B cell (primary cell): ENCODE measurements at regions not wholly inside any gene's neighbourhood (a gene's known extent, or its start where the extent isn't known, plus 50 kb on each side); places are given as distances from the start of the nearest gene placed in this dataset.
"Not testable (repeated sequence)": the region's sequence is repeated elsewhere in the genome, so short reads cannot be mapped to it uniquely, and the experiment has no call there.

Experiments used
- ATAC-seq: fragments of 200-7000 bp; cut with Tn5 transposase; one replicate; pipeline ENCODE4 v1.10.0; 2021; ENCODE audit warnings: low read depth, mild to moderate bottlenecking, moderate number of reproducible peaks, moderate library complexity
- CTCF ChIA-PET: fragments of 350-600 bp; sonication (Branson Sonifier 250); formaldehyde crosslinking; loops from one replicate; lab custom pipeline; 2021; ENCODE audit warnings: antibody characterized with exemption, inconsistent platforms; lab: Charles Lee
- POLR2A ChIA-PET: fragments of 350-600 bp; sonication (Branson Sonifier 250); formaldehyde crosslinking; loops from one replicate; lab custom pipeline; 2021; ENCODE audit warnings: antibody characterized with exemption; lab: Charles Lee
- DNase-seq: peaks from one replicate; pipeline ENCODE4 v3.0.0; 2013
- H2AFZ ChIP-seq: 2 replicates; pipeline ENCODE4 v1.6.1; 2012; ENCODE audit warnings: mild to moderate bottlenecking, low read depth, low read length; ENCODE audit not compliant: insufficient read depth, poor library complexity, severe bottlenecking
- H3K27ac ChIP-seq, 2 donors: 1 replicate in 1 of 2; 2 replicates in 1 of 2; pipeline ENCODE4 v1.5.1; 2012 to 2013; ENCODE audit warnings: low read length in 2 of 2, mild to moderate bottlenecking in 2 of 2, moderate library complexity in 1 of 2
- H3K27me3 ChIP-seq, 4 experiments: fragments of 200-600 bp in 1 of 4; sonication (generic) in 1 of 4; replicated peaks in 1 of 4; 1 replicate in 2 of 4; 2 replicates in 2 of 4; pipeline versions ENCODE4 v1.6.1 to v1.7.0; 2013 to 2016; ENCODE audit warnings: low read length in 3 of 4, mild to moderate bottlenecking in 2 of 4, mixed read lengths in 1 of 4, moderate library complexity in 1 of 4; ENCODE audit not compliant: insufficient read depth in 4 of 4, control insufficient read depth in 3 of 4; ENCODE audit errors: control extremely low read depth in 1 of 4
- H3K36me3 ChIP-seq, 2 experiments: replicated peaks in 1 of 2; 1 replicate in 1 of 2; 2 replicates in 1 of 2; pipeline versions ENCODE4 v1.6.1 to v1.7.1; 2013; ENCODE audit warnings: low read length in 1 of 2; ENCODE audit not compliant: insufficient read depth in 2 of 2, control insufficient read depth in 1 of 2; ENCODE audit errors: control extremely low read depth in 1 of 2, extremely low read depth in 1 of 2
- H3K4me1 ChIP-seq, 2 donors: fragments of 200-600 bp in 1 of 2; sonication (generic) in 1 of 2; 1 replicate in 1 of 2; 2 replicates in 1 of 2; pipeline versions ENCODE4 v1.5.1 to v1.6.1; 2013 to 2017; ENCODE audit warnings: low read length in 2 of 2; ENCODE audit not compliant: control insufficient read depth in 2 of 2, insufficient read depth in 2 of 2
- H3K4me2 ChIP-seq: replicated peaks from 2 replicates; pipeline ENCODE3; 2012; ENCODE audit warnings: mild to moderate bottlenecking, low read depth, low read length; ENCODE audit not compliant: poor library complexity, severe bottlenecking
- H3K4me3 ChIP-seq, 5 experiments: fragments of 200-600 bp in 1 of 5; sonication (generic) in 1 of 5; 1 replicate in 3 of 5; 2 replicates in 2 of 5; pipeline versions ENCODE4 v1.5.1 to v1.7.0; 2011 to 2016; ENCODE audit warnings: low read length in 4 of 5, mild to moderate bottlenecking in 4 of 5, low read depth in 2 of 5, control low read depth in 1 of 5, moderate library complexity in 1 of 5; ENCODE audit not compliant: insufficient read depth in 1 of 5; ENCODE audit errors: control extremely low read depth in 1 of 5, extremely low read depth in 1 of 5
- H3K79me2 ChIP-seq: fragments of 200-600 bp; sonication (generic); one replicate; pipeline ENCODE4 v1.6.0; 2016; ENCODE audit warnings: low read length; ENCODE audit not compliant: control insufficient read depth, insufficient read depth
- H3K9ac ChIP-seq: fragments of 200-600 bp; sonication (generic); 2 replicates; pipeline ENCODE4 v1.6.1; 2017; ENCODE audit warnings: mild to moderate bottlenecking, low read length, moderate library complexity
- H3K9me3 ChIP-seq, 3 donors: one replicate each; pipeline versions ENCODE4 v1.6.1 to v1.7.1; 2013; ENCODE audit warnings: low read length in 2 of 3; ENCODE audit not compliant: control insufficient read depth in 2 of 3, insufficient read depth in 1 of 3; ENCODE audit errors: control extremely low read depth in 1 of 3
- H4K20me1 ChIP-seq: 2 replicates; pipeline ENCODE4 v1.6.0; 2012; ENCODE audit warnings: mild to moderate bottlenecking, low read length; ENCODE audit not compliant: insufficient read depth, control insufficient read depth, poor library complexity, severe bottlenecking
- H3K27ac Mint-ChIP-seq: one replicate; pipeline ENCODE4 v1.8.0; 2021; ENCODE audit warnings: mixed read lengths
- H3K27me3 Mint-ChIP-seq: one replicate; pipeline ENCODE4 v1.8.0; 2021; ENCODE audit warnings: mixed read lengths
- H3K4me1 Mint-ChIP-seq: one replicate; pipeline ENCODE4 v1.8.0; 2021; ENCODE audit warnings: mixed read lengths
- H3K4me3 Mint-ChIP-seq: one replicate; pipeline ENCODE4 v1.8.0; 2021; ENCODE audit warnings: mixed read lengths
- H3K9me3 Mint-ChIP-seq: one replicate; pipeline ENCODE4 v1.8.0; 2022; ENCODE audit warnings: mixed read lengths; ENCODE audit not compliant: insufficient read depth
- EZH2 ChIP-seq: IDR thresholded peaks from 2 replicates; pipeline ENCODE4 v1.6.1; 2012; ENCODE audit warnings: borderline replicate concordance, low read depth, mild to moderate bottlenecking, moderate library complexity, low read length; ENCODE audit not compliant: insufficient read depth, poor library complexity, severe bottlenecking
- WGBS: methylation state at CpG from one replicate; pipeline ENCODE4 v1.1.5; 2013; ENCODE audit warnings: missing lambda C conversion rate; ENCODE audit not compliant: insufficient coverage; 5-methylcytosine and 5-hydroxymethylcytosine counted together
- intact Hi-C: fragments of 100-400 bp; cut with micrococcal nuclease; formaldehyde crosslinking; loops from one replicate; pipeline ENCODE4 v1.10.0; 2022
- TF ChIP-seq, protein P1 (sequence below): fragments of 200-600 bp; IDR thresholded peaks from one replicate; pipeline ENCODE4 v1.8.0; 2022; ENCODE audit warnings: antibody characterized with exemption, mild to moderate bottlenecking

DNA sequence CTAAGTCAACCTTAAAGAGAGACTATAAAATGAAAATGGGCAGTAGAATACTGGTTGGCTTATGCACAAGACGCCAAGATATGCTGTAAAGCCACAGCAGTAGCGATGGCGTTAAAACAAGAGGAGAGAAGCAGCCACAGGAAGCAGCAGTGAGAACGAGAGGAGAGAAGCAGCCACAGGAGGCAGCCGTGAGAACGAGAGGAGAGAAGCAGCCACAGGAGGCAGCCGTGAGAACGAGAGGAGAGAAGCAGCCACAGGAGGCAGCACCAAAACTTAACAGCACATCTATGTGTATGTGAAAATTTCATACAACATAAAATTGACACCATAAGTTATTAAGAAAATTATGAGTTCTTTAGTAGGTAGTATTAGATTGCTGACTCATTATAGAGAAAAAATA lies 2318.6 kb upstream of the ACO1 start:
- Mint-ChIP-seq H3K27ac (no peak overlapping the region), H3K27me3 (no peaks in the 10 kb centered on the region), H3K4me3 (no peak overlapping the region), H3K9me3 (no peaks in the 10 kb centered on the region), H3K4me1 (no peaks in the 10 kb centered on the region)
- TF ChIP-seq, protein P1, sequence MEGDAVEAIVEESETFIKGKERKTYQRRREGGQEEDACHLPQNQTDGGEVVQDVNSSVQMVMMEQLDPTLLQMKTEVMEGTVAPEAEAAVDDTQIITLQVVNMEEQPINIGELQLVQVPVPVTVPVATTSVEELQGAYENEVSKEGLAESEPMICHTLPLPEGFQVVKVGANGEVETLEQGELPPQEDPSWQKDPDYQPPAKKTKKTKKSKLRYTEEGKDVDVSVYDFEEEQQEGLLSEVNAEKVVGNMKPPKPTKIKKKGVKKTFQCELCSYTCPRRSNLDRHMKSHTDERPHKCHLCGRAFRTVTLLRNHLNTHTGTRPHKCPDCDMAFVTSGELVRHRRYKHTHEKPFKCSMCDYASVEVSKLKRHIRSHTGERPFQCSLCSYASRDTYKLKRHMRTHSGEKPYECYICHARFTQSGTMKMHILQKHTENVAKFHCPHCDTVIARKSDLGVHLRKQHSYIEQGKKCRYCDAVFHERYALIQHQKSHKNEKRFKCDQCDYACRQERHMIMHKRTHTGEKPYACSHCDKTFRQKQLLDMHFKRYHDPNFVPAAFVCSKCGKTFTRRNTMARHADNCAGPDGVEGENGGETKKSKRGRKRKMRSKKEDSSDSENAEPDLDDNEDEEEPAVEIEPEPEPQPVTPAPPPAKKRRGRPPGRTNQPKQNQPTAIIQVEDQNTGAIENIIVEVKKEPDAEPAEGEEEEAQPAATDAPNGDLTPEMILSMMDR, result no peak
- no peak for TF ChIP-seq EZH2
- Histone ChIP-seq H3K4me2 (no peak overlapping the region), H3K4me1 (no peaks in the 10 kb centered on the region), H3K27ac (no peak overlapping the region), H3K9me3 (no peaks in the 10 kb centered on the region), H2AFZ (no peak overlapping the region), H3K27me3 (no peaks in the 10 kb centered on the region), H3K79me2 (no peaks in the 10 kb centered on the region), H3K36me3 (no peaks in the 10 kb centered on the region), H4K20me1 (no peaks in the 10 kb centered on the region), H3K9ac (no peak overlapping the region), H3K4me3 (no peak overlapping the region)
- DNase-seq (no peak), ATAC-seq (no peak)
- POLR2A ChIA-PET, result no interaction called here
- intact Hi-C loops, result no loop called here
- 87% methylated on average over 4 of the region's 8 CpGs for WGBS
- CTCF ChIA-PET, result no interaction called here

DNA sequence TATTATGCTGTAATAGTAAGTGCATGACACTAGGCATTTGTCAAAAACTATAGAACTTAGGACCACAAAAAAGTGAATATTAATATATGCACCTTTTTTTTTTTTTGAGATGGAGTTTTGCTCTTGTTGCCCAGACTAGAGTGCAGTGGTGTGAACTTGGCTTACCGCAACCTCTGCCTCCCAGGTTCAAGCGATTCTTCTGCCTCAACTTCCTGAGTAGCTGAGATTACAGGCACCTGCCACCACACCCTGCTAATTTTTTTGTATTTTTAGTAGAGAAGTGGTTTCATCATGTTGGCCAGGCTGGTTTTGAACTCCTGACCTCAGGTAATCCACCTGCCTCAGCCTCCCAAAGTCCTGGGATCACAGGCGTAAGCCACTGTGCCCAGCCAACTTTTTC lies 2315.2 kb upstream of the ACO1 start:
- H3K27ac ChIP-seq, DNase-seq, H4K20me1 ChIP-seq, H3K4me1 Mint-ChIP-seq, H3K36me3 ChIP-seq, H3K4me3 Mint-ChIP-seq, H3K4me3 ChIP-seq, CTCF ChIA-PET, ATAC-seq, H3K9ac ChIP-seq, POLR2A ChIA-PET, H3K9me3 ChIP-seq, H3K27me3 Mint-ChIP-seq, H2AFZ ChIP-seq, H3K4me1 ChIP-seq, H3K27ac Mint-ChIP-seq, H3K9me3 Mint-ChIP-seq, H3K27me3 ChIP-seq, intact Hi-C loops, H3K79me2 ChIP-seq, H3K4me2 ChIP-seq: not testable (repeated sequence)
- WGBS, result no CpG with 5 or more reads among the region's 3 CpGs
